Bronchial epithelial cell (primary cell): ENCODE measurements at regions not wholly inside any gene's neighbourhood (a gene's known extent, or its start where the extent isn't known, plus 50 kb on each side); places are given as distances from the start of the nearest gene placed in this dataset.

ENCODE experiments used
- DNase-seq: peaks from one replicate; pipeline ENCODE4 v3.0.0-alpha.2; 2010; ENCODE audit warnings: low read depth
- FAIRE-seq: peaks from 2 replicates; lab custom pipeline; 2011; peaks lifted over from hg19 to GRCh38; lab: Jason Lieb, UNC
- H3K27me3 ChIP-seq: 2 replicates; pipeline ENCODE4 v1.5.1; 2011; ENCODE audit warnings: low read length; ENCODE audit not compliant: control insufficient read depth, insufficient read depth
- H3K36me3 ChIP-seq: 2 replicates; pipeline ENCODE4 v1.5.1; 2011; ENCODE audit warnings: low read length; ENCODE audit not compliant: control insufficient read depth, insufficient read depth
- H3K4me3 ChIP-seq: 2 replicates; pipeline ENCODE4 v1.5.1; 2011; ENCODE audit warnings: mild to moderate bottlenecking, low read depth, low read length, control low read depth
- TF ChIP-seq, protein P1 (sequence below): IDR thresholded peaks from 2 replicates; pipeline ENCODE4 v1.5.1; 2011; ENCODE audit warnings: mild to moderate bottlenecking, moderate library complexity, low read length, control low read depth, inconsistent platforms; ENCODE audit not compliant: insufficient read depth, severe bottlenecking

- no peak for DNase-seq
- no peak for FAIRE-seq
- no peak overlapping the region for H3K4me3 ChIP-seq
- TF ChIP-seq, protein P1, sequence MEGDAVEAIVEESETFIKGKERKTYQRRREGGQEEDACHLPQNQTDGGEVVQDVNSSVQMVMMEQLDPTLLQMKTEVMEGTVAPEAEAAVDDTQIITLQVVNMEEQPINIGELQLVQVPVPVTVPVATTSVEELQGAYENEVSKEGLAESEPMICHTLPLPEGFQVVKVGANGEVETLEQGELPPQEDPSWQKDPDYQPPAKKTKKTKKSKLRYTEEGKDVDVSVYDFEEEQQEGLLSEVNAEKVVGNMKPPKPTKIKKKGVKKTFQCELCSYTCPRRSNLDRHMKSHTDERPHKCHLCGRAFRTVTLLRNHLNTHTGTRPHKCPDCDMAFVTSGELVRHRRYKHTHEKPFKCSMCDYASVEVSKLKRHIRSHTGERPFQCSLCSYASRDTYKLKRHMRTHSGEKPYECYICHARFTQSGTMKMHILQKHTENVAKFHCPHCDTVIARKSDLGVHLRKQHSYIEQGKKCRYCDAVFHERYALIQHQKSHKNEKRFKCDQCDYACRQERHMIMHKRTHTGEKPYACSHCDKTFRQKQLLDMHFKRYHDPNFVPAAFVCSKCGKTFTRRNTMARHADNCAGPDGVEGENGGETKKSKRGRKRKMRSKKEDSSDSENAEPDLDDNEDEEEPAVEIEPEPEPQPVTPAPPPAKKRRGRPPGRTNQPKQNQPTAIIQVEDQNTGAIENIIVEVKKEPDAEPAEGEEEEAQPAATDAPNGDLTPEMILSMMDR = no peak
- no peaks in the 10 kb centered on the region for H3K27me3 ChIP-seq
- no peaks in the 10 kb centered on the region for H3K36me3 ChIP-seq
Observed at GRCh38 chr10:9965341-9965740, 1052.3 kb upstream of the CELF2 start.

GRCh38 chr10:9986786-9987185 lies 1030.9 kb upstream of the CELF2 start:
- Histone ChIP-seq H3K4me3 (no peak overlapping the region), H3K36me3 (no peaks in the 10 kb centered on the region), H3K27me3 (no peaks in the 10 kb centered on the region)
- no peak for DNase-seq
- TF ChIP-seq, protein P1 = no peak
- no peak for FAIRE-seq

- no peak overlapping the region for H3K4me3 ChIP-seq
- no peaks in the 10 kb centered on the region for H3K27me3 ChIP-seq
- no peak for FAIRE-seq
- TF ChIP-seq, protein P1 = no peak
- DNase-seq = no peak
- no peaks in the 10 kb centered on the region for H3K36me3 ChIP-seq
Observed at GRCh38 chr10:9987197-9987596, 1030.5 kb upstream of the CELF2 start.

DNA sequence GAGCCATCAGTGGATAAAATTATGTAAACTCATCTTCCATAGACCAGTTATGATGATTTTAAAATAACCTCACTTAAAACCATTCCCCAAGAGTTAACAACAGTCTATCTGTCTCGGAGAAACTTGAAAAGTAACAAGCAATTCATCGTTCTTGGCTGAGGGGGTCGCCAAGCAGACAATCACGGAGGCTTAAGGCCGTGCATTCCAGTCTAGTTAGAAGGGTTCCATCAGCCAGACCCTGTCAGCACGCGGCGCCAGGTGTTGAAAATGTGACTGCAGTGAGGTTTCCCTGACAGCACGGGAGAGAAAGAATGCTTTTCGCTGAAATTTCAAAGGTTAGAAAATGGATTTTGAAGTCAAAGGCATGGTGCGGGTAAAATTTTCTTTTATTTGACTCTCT lies 1025.0 kb upstream of the CELF2 start:
- no peak overlapping the region for H3K4me3 ChIP-seq
- FAIRE-seq = no peak
- DNase-seq = no peak
- no peaks in the 10 kb centered on the region for H3K36me3 ChIP-seq
- H3K27me3 ChIP-seq = no peaks in the 10 kb centered on the region
- TF ChIP-seq, protein P1 = no peak

GRCh38 chr10:9994131-9994530 lies 1023.5 kb upstream of the CELF2 start:
- no peaks in the 10 kb centered on the region for H3K27me3 ChIP-seq
- H3K36me3 ChIP-seq = no peaks in the 10 kb centered on the region
- TF ChIP-seq, protein P1 = no peak
- no peak overlapping the region for H3K4me3 ChIP-seq
- FAIRE-seq (no peak), DNase-seq (no peak)

GRCh38 chr10:9999627-10000026 lies 1018.0 kb upstream of the CELF2 start:
- Histone ChIP-seq H3K27me3 (no peaks in the 10 kb centered on the region), H3K36me3 (no peaks in the 10 kb centered on the region), H3K4me3 (no peak overlapping the region)
- no peak for DNase-seq
- TF ChIP-seq, protein P1 = no peak
- FAIRE-seq = no peak
